ENCODE measurements at regions not wholly inside any gene's neighbourhood (a gene's known extent, or its start where the extent isn't known, plus 50 kb on each side); places are given as distances from the start of the nearest gene placed in this dataset.
"Not testable (repeated sequence)": the region's sequence is repeated elsewhere in the genome, so short reads cannot be mapped to it uniquely, and the experiment has no call there.

- H3K4me3 ChIP-seq (ENCODE audit: low read depth, low read length), result no peak overlapping the region
- TF ChIP-seq CTCF (conservative IDR thresholded peaks at IDR 0.05; ENCODE audit: low read depth, low read length), result no peak
- DNase-seq (ENCODE audit: low read depth), result no peak
These were observed 1103.0 kb upstream of the SLC39A10 start for GRCh38 chr2:194553980-194554379.

GRCh38 chr2:194550702-194551101 lies 1106.3 kb upstream of the SLC39A10 start:
- no peak for TF ChIP-seq CTCF (conservative IDR thresholded peaks at IDR 0.05; ENCODE audit: low read depth, low read length)
- H3K4me3 ChIP-seq (ENCODE audit: low read depth, low read length), result no peak overlapping the region
- no peak for DNase-seq (ENCODE audit: low read depth)

GRCh38 chr2:194549387-194549786 lies 1107.6 kb upstream of the SLC39A10 start:
- no peak for TF ChIP-seq CTCF (conservative IDR thresholded peaks at IDR 0.05; ENCODE audit: low read depth, low read length)
- no peak overlapping the region for H3K4me3 ChIP-seq (ENCODE audit: low read depth, low read length)
- DNase-seq (ENCODE audit: low read depth), result no peak

- peak; percentile 36 for TF ChIP-seq CTCF (conservative IDR thresholded peaks at IDR 0.05; ENCODE audit: low read depth, low read length)
- DNase-seq (ENCODE audit: low read depth), result no peak
- no peak overlapping the region for H3K4me3 ChIP-seq (ENCODE audit: low read depth, low read length)
These were observed 1111.0 kb upstream of the SLC39A10 start for GRCh38 chr2:194545978-194546377.

- no peak for DNase-seq (ENCODE audit: low read depth)
- TF ChIP-seq CTCF (conservative IDR thresholded peaks at IDR 0.05; ENCODE audit: low read depth, low read length), result no peak
- H3K4me3 ChIP-seq (ENCODE audit: low read depth, low read length), result no peak overlapping the region
These were observed 1117.6 kb upstream of the SLC39A10 start for GRCh38 chr2:194539425-194539824.

- H3K4me3 ChIP-seq (ENCODE audit: low read depth, low read length), result no peak overlapping the region
- no peak for TF ChIP-seq CTCF (conservative IDR thresholded peaks at IDR 0.05; ENCODE audit: low read depth, low read length)
- no peak for DNase-seq (ENCODE audit: low read depth)
These were observed 1130.9 kb upstream of the SLC39A10 start for GRCh38 chr2:194526121-194526520.

- TF ChIP-seq CTCF (conservative IDR thresholded peaks at IDR 0.05; ENCODE audit: low read depth, low read length), result no peak
- DNase-seq (ENCODE audit: low read depth), result no peak
These were observed 1142.7 kb upstream of the SLC39A10 start for GRCh38 chr2:194514281-194514680.

GRCh38 chr2:194511070-194511469 lies 1146.0 kb upstream of the SLC39A10 start:
- DNase-seq (ENCODE audit: low read depth); H3K4me3 ChIP-seq (ENCODE audit: low read depth, low read length): not testable (repeated sequence)

More at GRCh38 chr2:194514281-194514680, 1142.7 kb upstream of the SLC39A10 start:
- H3K4me3 ChIP-seq (ENCODE audit: low read depth, low read length), result no peak overlapping the region

- not testable (repeated sequence) for DNase-seq (ENCODE audit: low read depth); H3K4me3 ChIP-seq (ENCODE audit: low read depth, low read length)
These were observed 1152.2 kb upstream of the SLC39A10 start for GRCh38 chr2:194504876-194505275.
